ENCODE measurements at regions not wholly inside any gene's neighbourhood (a gene's known extent, or its start where the extent isn't known, plus 50 kb on each side); places are given as distances from the start of the nearest gene placed in this dataset.

GRCh38 chr9:94449486-94449885, 105.4 kb upstream of the PCAT7 start:
- TF ChIP-seq CTCF (IDR thresholded peaks at IDR 0.05) = no peak
- no peak for TF ChIP-seq POLR2AphosphoS5 (IDR thresholded peaks at IDR 0.05)
- TF ChIP-seq POLR2A (IDR thresholded peaks at IDR 0.05) = no peak

Data from prostate gland (tissue), 2 donors.